ENCODE measurements at regions not wholly inside any gene's neighbourhood (a gene's known extent, or its start where the extent isn't known, plus 50 kb on each side); places are given as distances from the start of the nearest gene placed in this dataset.

DNA sequence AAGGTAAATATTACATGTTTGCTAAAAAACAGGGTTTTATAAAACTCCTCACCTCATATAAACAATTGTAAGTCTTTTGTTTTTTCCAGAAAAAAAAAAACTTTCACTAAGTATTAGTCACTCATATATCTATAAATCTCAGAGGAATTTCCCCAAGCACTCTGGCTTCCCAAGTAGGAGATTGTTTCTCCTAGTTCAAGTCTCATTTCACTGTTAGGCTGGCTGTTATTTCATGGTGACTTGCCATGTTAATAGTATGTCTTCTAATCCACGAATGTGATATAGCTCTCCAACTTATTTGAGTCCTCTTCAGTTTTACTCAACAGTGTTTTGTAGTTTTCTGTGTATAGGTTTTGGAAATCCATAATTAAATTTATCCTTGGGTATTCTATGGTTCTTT is 61.6 kb downstream of the CAPZA3 start:
- TF ChIP-seq SP1 (IDR thresholded peaks at IDR 0.05) (no peak), SUZ12 (IDR thresholded peaks at IDR 0.05) (no peak), FOXM1 (IDR thresholded peaks at IDR 0.05; ENCODE audit: borderline replicate concordance) (no peak), ELF4 (IDR thresholded peaks at IDR 0.05) (no peak), FOXA1 (IDR thresholded peaks at IDR 0.05) (no peak), FOXK2 (IDR thresholded peaks at IDR 0.05) (no peak), BHLHE40 (IDR thresholded peaks at IDR 0.05; ENCODE audit: borderline replicate concordance) (no peak), CTBP1 (IDR thresholded peaks at IDR 0.05; ENCODE audit: borderline replicate concordance) (no peak)

Measured in HEK293T (cell line).